ENCODE measurements at regions not wholly inside any gene's neighbourhood (a gene's known extent, or its start where the extent isn't known, plus 50 kb on each side); places are given as distances from the start of the nearest gene placed in this dataset.

DNA sequence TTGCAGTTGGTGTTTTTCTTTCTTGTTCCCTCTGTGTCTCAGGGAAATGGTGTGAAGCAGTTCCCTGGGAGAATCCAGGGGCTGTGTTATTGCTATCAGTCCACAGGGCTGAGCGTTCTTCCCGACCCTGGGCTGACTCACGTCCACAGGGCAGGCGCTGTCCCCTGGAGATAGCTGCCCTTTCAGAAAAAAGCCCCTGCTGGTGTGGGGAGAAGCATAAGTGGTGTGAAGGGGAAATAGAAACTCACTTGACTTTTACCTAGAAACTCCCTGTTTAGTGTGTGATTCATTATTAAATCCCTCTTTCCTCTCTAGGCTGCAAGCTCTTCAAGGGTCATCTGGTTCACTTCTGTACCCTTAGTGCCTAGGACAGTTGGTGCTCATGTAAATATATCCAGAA, 63.3 kb upstream of the SMNDC1 start:
- H4K20me1 ChIP-seq (ENCODE audit: control insufficient read depth, insufficient read depth): no peaks in the 10 kb centered on the region
- H3K4me3 ChIP-seq: no peak overlapping the region
- ChIA-PET RAD21 (ENCODE audit: unreplicated experiment) (interaction anchor here (0.9 to 4.6 kb wide), 13 partner anchors 9 to 178 kb away, joined by 3 to 51 read pairs (median 5); no protein-coding TSS in a partner anchor), POLR2A (interaction anchor here (0.6 to 4.4 kb wide), 9 partner anchors 9 to 132 kb away, joined by 3 to 37 read pairs (median 7); no protein-coding TSS in a partner anchor), SMC1A (ENCODE audit: uncharacterized antibody, unreplicated experiment) (interaction anchor here (0.6 to 4.3 kb wide), 20 partner anchors 8 to 199 kb away, joined by 3 to 64 read pairs (median 4); no protein-coding TSS in a partner anchor), CTCF (interaction anchor here (0.9 to 4.3 kb wide), 6 partner anchors 9 to 15 kb away, joined by 3 to 27 read pairs (median 4); no protein-coding TSS in a partner anchor)
- in situ Hi-C loops (cut with MboI) (no loop called here), intact Hi-C loops (cut with micrococcal nuclease; ENCODE audit: unreplicated experiment) (no loop called here)
- BruUV-seq (replicated peaks): no TSS peak
- no peaks in the 10 kb centered on the region for H3K27me3 ChIP-seq (replicated peaks in 1 of 2; ENCODE audit: control insufficient read depth in 2 of 2, insufficient read depth in 2 of 2, low read length in 1 of 2)
- 4% methylated on average over 4 of the region's 4 CpGs for WGBS (ENCODE audit: insufficient coverage, insufficient replicate concordance, low lambda C conversion rate, missing lambda C conversion rate)
- H2AFZ ChIP-seq (ENCODE audit: control insufficient read depth, low read depth, low read length): peak overlapping the region; percentile 52
- no peaks in the 10 kb centered on the region for H3K79me2 ChIP-seq (ENCODE audit: control insufficient read depth, insufficient read depth, low read length)
- DNase-seq (ENCODE audit: low read depth, low spot score) (no peak), FAIRE-seq (peak; percentile 52), ATAC-seq (peak; percentile 86)
- peak overlapping the region; percentile 11 for H3K4me2 ChIP-seq (ENCODE audit: control insufficient read depth, insufficient read depth)
- H3K9me3 ChIP-seq (replicated peaks; ENCODE audit: control insufficient read depth, insufficient read depth, low read length): no peaks in the 10 kb centered on the region
- no peaks in the 10 kb centered on the region for H3K36me3 ChIP-seq (ENCODE audit: control insufficient read depth in 2 of 2, insufficient read depth in 2 of 2, low read length in 1 of 2)
- H3K27ac ChIP-seq (ENCODE audit: control insufficient read depth, insufficient read depth): no peak overlapping the region; the same call in 1 of the 2 replicates
- peak overlapping the region; percentile 11; the same call in 1 of the 2 replicates for H3K9ac ChIP-seq (ENCODE audit: control insufficient read depth, insufficient read depth, low read length)
- peaks cover 29% of the 10 kb centered on the region for H3K4me1 ChIP-seq (ENCODE audit: control insufficient read depth, insufficient read depth, low read length)
- no peak for TF ChIP-seq HDAC2 (IDR thresholded peaks at IDR 0.05)
- TF ChIP-seq CHD4 (IDR thresholded peaks at IDR 0.05): no peak
- peak in 1 of 2 experiments; percentile 43; a peak in 1 of 4 replicates for TF ChIP-seq EP300 (IDR thresholded peaks at IDR 0.05; ENCODE audit: borderline replicate concordance in 1 of 2, control insufficient read depth in 1 of 2, low read depth in 2 of 2, low read length in 2 of 2)
- peak; percentile 41 to 53; a peak in 2 of 4 replicates for TF ChIP-seq IKZF2 (IDR thresholded peaks at IDR 0.05)
- no peak for TF ChIP-seq POU2F2 (IDR thresholded peaks at IDR 0.05; ENCODE audit: borderline replicate concordance, low read depth, low read length)
- TF ChIP-seq CHD2 (IDR thresholded peaks at IDR 0.05; ENCODE audit: borderline replicate concordance, low read depth, low read length): no peak
- TF ChIP-seq BHLHE40 (IDR thresholded peaks at IDR 0.05; ENCODE audit: borderline replicate concordance in 1 of 2, low read depth in 2 of 2, low read length in 1 of 2): peak; percentile 25; a peak in 1 of 4 replicates
- TF ChIP-seq, protein P1, sequence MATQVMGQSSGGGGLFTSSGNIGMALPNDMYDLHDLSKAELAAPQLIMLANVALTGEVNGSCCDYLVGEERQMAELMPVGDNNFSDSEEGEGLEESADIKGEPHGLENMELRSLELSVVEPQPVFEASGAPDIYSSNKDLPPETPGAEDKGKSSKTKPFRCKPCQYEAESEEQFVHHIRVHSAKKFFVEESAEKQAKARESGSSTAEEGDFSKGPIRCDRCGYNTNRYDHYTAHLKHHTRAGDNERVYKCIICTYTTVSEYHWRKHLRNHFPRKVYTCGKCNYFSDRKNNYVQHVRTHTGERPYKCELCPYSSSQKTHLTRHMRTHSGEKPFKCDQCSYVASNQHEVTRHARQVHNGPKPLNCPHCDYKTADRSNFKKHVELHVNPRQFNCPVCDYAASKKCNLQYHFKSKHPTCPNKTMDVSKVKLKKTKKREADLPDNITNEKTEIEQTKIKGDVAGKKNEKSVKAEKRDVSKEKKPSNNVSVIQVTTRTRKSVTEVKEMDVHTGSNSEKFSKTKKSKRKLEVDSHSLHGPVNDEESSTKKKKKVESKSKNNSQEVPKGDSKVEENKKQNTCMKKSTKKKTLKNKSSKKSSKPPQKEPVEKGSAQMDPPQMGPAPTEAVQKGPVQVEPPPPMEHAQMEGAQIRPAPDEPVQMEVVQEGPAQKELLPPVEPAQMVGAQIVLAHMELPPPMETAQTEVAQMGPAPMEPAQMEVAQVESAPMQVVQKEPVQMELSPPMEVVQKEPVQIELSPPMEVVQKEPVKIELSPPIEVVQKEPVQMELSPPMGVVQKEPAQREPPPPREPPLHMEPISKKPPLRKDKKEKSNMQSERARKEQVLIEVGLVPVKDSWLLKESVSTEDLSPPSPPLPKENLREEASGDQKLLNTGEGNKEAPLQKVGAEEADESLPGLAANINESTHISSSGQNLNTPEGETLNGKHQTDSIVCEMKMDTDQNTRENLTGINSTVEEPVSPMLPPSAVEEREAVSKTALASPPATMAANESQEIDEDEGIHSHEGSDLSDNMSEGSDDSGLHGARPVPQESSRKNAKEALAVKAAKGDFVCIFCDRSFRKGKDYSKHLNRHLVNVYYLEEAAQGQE (IDR thresholded peaks at IDR 0.05; ENCODE audit: low read depth, low read length): no peak
- TF ChIP-seq HDAC6 (IDR thresholded peaks at IDR 0.05; ENCODE audit: unreplicated experiment): no peak
- no peak for TF ChIP-seq CBX3 (IDR thresholded peaks at IDR 0.05; ENCODE audit: borderline replicate concordance, low read depth)
- TF ChIP-seq DPF2 (IDR thresholded peaks at IDR 0.05): peak; percentile 19; the same call in 1 of the 2 replicates
- TF ChIP-seq, protein P2, sequence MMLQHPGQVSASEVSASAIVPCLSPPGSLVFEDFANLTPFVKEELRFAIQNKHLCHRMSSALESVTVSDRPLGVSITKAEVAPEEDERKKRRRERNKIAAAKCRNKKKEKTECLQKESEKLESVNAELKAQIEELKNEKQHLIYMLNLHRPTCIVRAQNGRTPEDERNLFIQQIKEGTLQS (IDR thresholded peaks at IDR 0.05; ENCODE audit: borderline replicate concordance, extremely low read depth, low read depth, low read length): no peak
- TF ChIP-seq RAD21 (IDR thresholded peaks at IDR 0.05; ENCODE audit: insufficient read depth, low read depth, low read length): no peak
- TF ChIP-seq IKZF1 (conservative IDR thresholded peaks at IDR 0.05): peak; percentile 55
- TF ChIP-seq NR2C1 (IDR thresholded peaks at IDR 0.05): 0 out of 2 replicates have a peak, but pooled peaks have one; percentile 35
- TF ChIP-seq, protein P3, sequence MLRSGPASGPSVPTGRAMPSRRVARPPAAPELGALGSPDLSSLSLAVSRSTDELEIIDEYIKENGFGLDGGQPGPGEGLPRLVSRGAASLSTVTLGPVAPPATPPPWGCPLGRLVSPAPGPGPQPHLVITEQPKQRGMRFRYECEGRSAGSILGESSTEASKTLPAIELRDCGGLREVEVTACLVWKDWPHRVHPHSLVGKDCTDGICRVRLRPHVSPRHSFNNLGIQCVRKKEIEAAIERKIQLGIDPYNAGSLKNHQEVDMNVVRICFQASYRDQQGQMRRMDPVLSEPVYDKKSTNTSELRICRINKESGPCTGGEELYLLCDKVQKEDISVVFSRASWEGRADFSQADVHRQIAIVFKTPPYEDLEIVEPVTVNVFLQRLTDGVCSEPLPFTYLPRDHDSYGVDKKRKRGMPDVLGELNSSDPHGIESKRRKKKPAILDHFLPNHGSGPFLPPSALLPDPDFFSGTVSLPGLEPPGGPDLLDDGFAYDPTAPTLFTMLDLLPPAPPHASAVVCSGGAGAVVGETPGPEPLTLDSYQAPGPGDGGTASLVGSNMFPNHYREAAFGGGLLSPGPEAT (IDR thresholded peaks at IDR 0.05; ENCODE audit: low read depth): peak; percentile 76
- peak; percentile 40 for TF ChIP-seq MEF2B (IDR thresholded peaks at IDR 0.05; ENCODE audit: partially characterized antibody, poor library complexity, severe bottlenecking)
- TF ChIP-seq TCF12 (IDR thresholded peaks at IDR 0.05; ENCODE audit: low read depth, low read length): 0 out of 2 replicates have a peak, but pooled peaks have one; percentile 6
- TF ChIP-seq MTA2 (IDR thresholded peaks at IDR 0.05; ENCODE audit: low read depth): peak; percentile 37; the same call in 1 of the 2 replicates
- no peak for TF ChIP-seq ZNF217 (IDR thresholded peaks at IDR 0.05)
